ENCODE measurements at regions not wholly inside any gene's neighbourhood (a gene's known extent, or its start where the extent isn't known, plus 50 kb on each side); places are given as distances from the start of the nearest gene placed in this dataset.

GRCh38 chr12:90238663-90239271, 530.1 kb upstream of the ATP2B1 start:
- Histone ChIP-seq H3K27me3 (ENCODE audit: control insufficient read depth in 4 of 4, insufficient read depth in 4 of 4, low read length in 3 of 4) (no peaks in the 10 kb centered on the region), H3K9ac (ENCODE audit: low read depth in 1 of 2, low read length in 2 of 2) (no peak overlapping the region), H3K36me3 (ENCODE audit: control insufficient read depth in 4 of 4, insufficient read depth in 3 of 4, low read depth in 1 of 4, low read length in 3 of 4) (no peaks in the 10 kb centered on the region), H3K9me3 (ENCODE audit: control insufficient read depth in 4 of 4, low read length in 3 of 4) (no peaks in the 10 kb centered on the region), H3K4me1 (ENCODE audit: control insufficient read depth in 4 of 4, insufficient read depth in 4 of 4, low read length in 3 of 4) (no peaks in the 10 kb centered on the region), H3K27ac (ENCODE audit: low read depth in 1 of 2, low read length in 2 of 2) (no peak overlapping the region), H3K4me3 (ENCODE audit: low read depth in 1 of 3, low read length in 3 of 3) (no peak overlapping the region)
- no peak for DNase-seq (ENCODE audit: low spot score)
- TF ChIP-seq MAX (IDR thresholded peaks at IDR 0.05), result no peak
- TF ChIP-seq TAF1 (conservative IDR thresholded peaks at IDR 0.05), result no peak
- no peak for TF ChIP-seq GABPA (IDR thresholded peaks at IDR 0.05 in 1 of 2, conservative IDR thresholded peaks at IDR 0.05 in 1 of 2)
- 44% methylated on average over 2 of the region's 2 CpGs for WGBS

DNA sequence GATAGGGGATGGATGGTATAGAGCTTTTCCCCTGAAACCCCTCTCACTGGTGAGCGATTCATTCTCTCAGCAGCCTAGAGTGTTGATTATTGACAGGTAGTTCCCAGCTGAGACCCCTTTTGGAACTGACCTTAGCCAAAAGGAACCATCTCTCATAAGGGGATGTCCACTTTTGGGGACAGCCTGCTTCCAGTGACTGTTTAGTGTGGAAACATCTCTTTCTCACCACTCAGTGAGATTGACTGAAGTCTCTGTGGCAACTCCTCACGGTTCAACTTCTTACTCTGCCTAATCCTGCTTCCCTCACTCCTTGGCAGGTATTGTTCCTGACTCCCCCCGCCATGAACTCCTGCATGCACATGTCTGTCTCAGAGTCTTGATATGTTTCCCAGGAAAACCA, 529.2 kb upstream of the ATP2B1 start:
- Histone ChIP-seq H3K27ac (ENCODE audit: low read depth in 1 of 2, low read length in 2 of 2) (no peak overlapping the region), H3K9ac (ENCODE audit: low read depth in 1 of 2, low read length in 2 of 2) (no peak overlapping the region), H3K4me3 (ENCODE audit: low read depth in 1 of 3, low read length in 3 of 3) (no peak overlapping the region), H3K4me1 (ENCODE audit: control insufficient read depth in 4 of 4, insufficient read depth in 4 of 4, low read length in 3 of 4) (no peaks in the 10 kb centered on the region), H3K27me3 (ENCODE audit: control insufficient read depth in 4 of 4, insufficient read depth in 4 of 4, low read length in 3 of 4) (no peaks in the 10 kb centered on the region), H3K9me3 (ENCODE audit: control insufficient read depth in 4 of 4, low read length in 3 of 4) (no peaks in the 10 kb centered on the region), H3K36me3 (ENCODE audit: control insufficient read depth in 4 of 4, insufficient read depth in 3 of 4, low read depth in 1 of 4, low read length in 3 of 4) (no peaks in the 10 kb centered on the region)
- no peak for DNase-seq (ENCODE audit: low spot score)
- TF ChIP-seq ATF3 (IDR thresholded peaks at IDR 0.05), result no peak
- TF ChIP-seq, protein P1, sequence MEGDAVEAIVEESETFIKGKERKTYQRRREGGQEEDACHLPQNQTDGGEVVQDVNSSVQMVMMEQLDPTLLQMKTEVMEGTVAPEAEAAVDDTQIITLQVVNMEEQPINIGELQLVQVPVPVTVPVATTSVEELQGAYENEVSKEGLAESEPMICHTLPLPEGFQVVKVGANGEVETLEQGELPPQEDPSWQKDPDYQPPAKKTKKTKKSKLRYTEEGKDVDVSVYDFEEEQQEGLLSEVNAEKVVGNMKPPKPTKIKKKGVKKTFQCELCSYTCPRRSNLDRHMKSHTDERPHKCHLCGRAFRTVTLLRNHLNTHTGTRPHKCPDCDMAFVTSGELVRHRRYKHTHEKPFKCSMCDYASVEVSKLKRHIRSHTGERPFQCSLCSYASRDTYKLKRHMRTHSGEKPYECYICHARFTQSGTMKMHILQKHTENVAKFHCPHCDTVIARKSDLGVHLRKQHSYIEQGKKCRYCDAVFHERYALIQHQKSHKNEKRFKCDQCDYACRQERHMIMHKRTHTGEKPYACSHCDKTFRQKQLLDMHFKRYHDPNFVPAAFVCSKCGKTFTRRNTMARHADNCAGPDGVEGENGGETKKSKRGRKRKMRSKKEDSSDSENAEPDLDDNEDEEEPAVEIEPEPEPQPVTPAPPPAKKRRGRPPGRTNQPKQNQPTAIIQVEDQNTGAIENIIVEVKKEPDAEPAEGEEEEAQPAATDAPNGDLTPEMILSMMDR (IDR thresholded peaks at IDR 0.05; ENCODE audit: low read depth, low read length, missing input control), result no peak
- TF ChIP-seq EGR1 (IDR thresholded peaks at IDR 0.05; ENCODE audit: low read depth in 2 of 2), result no peak
- TF ChIP-seq TAF1 (conservative IDR thresholded peaks at IDR 0.05), result no peak
- TF ChIP-seq HNF4G (IDR thresholded peaks at IDR 0.05), result no peak
- TF ChIP-seq JUND (IDR thresholded peaks at IDR 0.05), result no peak
- TF ChIP-seq REST (IDR thresholded peaks at IDR 0.05), result no peak
- no peak for TF ChIP-seq RAD21 (IDR thresholded peaks at IDR 0.05)
- no peak for TF ChIP-seq SP1 (IDR thresholded peaks at IDR 0.05)
- no peak for TF ChIP-seq YY1 (IDR thresholded peaks at IDR 0.05)
- no peak for TF ChIP-seq RXRA (IDR thresholded peaks at IDR 0.05)
- TF ChIP-seq, protein P2, sequence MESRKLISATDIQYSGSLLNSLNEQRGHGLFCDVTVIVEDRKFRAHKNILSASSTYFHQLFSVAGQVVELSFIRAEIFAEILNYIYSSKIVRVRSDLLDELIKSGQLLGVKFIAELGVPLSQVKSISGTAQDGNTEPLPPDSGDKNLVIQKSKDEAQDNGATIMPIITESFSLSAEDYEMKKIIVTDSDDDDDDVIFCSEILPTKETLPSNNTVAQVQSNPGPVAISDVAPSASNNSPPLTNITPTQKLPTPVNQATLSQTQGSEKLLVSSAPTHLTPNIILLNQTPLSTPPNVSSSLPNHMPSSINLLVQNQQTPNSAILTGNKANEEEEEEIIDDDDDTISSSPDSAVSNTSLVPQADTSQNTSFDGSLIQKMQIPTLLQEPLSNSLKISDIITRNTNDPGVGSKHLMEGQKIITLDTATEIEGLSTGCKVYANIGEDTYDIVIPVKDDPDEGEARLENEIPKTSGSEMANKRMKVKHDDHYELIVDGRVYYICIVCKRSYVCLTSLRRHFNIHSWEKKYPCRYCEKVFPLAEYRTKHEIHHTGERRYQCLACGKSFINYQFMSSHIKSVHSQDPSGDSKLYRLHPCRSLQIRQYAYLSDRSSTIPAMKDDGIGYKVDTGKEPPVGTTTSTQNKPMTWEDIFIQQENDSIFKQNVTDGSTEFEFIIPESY (IDR thresholded peaks at IDR 0.05), result no peak
- TF ChIP-seq FOXA1 (IDR thresholded peaks at IDR 0.05), result no peak
- TF ChIP-seq FOXA2 (IDR thresholded peaks at IDR 0.05), result no peak
- WGBS, result 77% methylated on average over 3 of the region's 3 CpGs
